HEK293 (cell line): ENCODE measurements at regions not wholly inside any gene's neighbourhood (a gene's known extent, or its start where the extent isn't known, plus 50 kb on each side); places are given as distances from the start of the nearest gene placed in this dataset.

Source experiments
- CTCF ChIA-PET: fragments of 350-600 bp; formaldehyde crosslinking; extraction: SDS; loops from one replicate; lab custom pipeline; 2021; ENCODE audit warnings: antibody characterized with exemption; lab: Yijun Ruan, JAX
- POLR2A ChIA-PET: fragments of 300-600 bp; formaldehyde crosslinking; extraction: SDS; loops from one replicate; lab custom pipeline; 2020; ENCODE audit warnings: antibody characterized with exemption, inconsistent platforms; lab: Yijun Ruan, JAX
- H3K27ac ChIP-seq: fragments of 200-500 bp; sonication (Bioruptor generic); 2 replicates; pipeline ENCODE4 v1.5.1; 2014; ENCODE audit warnings: low read depth, low read length, control low read depth, inconsistent platforms; ENCODE audit errors: extremely low read depth
- H3K36me3 ChIP-seq, 2 experiments: fragments of 200-500 bp in 1 of 2; sonication (Bioruptor generic) in 1 of 2; 1 replicate in 1 of 2; 2 replicates in 1 of 2; pipeline ENCODE4 v1.5.1; 2014 to 2017; ENCODE audit warnings: inconsistent platforms in 2 of 2, low read length in 2 of 2; ENCODE audit not compliant: control insufficient read depth in 2 of 2, insufficient read depth in 1 of 2
- H3K4me1 ChIP-seq: fragments of 200-500 bp; sonication (Bioruptor generic); 2 replicates; pipeline ENCODE4 v1.5.1; 2014; ENCODE audit warnings: mild to moderate bottlenecking, low read length, inconsistent platforms; ENCODE audit not compliant: control insufficient read depth, insufficient read depth
- H3K4me3 ChIP-seq: 2 replicates; pipeline ENCODE4 v1.5.1; 2011; ENCODE audit warnings: low read depth, mild to moderate bottlenecking, control low read depth, low read length, moderate library complexity
- H3K9me3 ChIP-seq: fragments of 200-500 bp; sonication (Bioruptor generic); 2 replicates; pipeline ENCODE4 v1.5.1; 2014; ENCODE audit warnings: low read depth, low read length, inconsistent platforms; ENCODE audit not compliant: control insufficient read depth, insufficient read depth
- BCL11A ChIP-seq: fragments of 450-650 bp; formaldehyde crosslinking; IDR thresholded peaks from 2 replicates; pipeline ENCODE4 v1.5.1; 2016; ENCODE audit warnings: low read depth, missing biosample characterization, missing genetic modification characterization
- EGR2 ChIP-seq: fragments of 450-650 bp; formaldehyde crosslinking; IDR thresholded peaks from 2 replicates; pipeline ENCODE4 v1.5.1; 2016; ENCODE audit warnings: low read depth, missing biosample characterization, missing genetic modification characterization
- INSM2 ChIP-seq: fragments of 450-650 bp; formaldehyde crosslinking; IDR thresholded peaks from 2 replicates; pipeline ENCODE4 v1.5.1; 2016; ENCODE audit warnings: missing biosample characterization, missing genetic modification characterization
- KLF16 ChIP-seq: fragments of 450-650 bp; formaldehyde crosslinking; IDR thresholded peaks from 2 replicates; pipeline ENCODE4 v1.5.1; 2017; ENCODE audit warnings: missing biosample characterization, missing genetic modification characterization
- KLF7 ChIP-seq: fragments of 450-650 bp; formaldehyde crosslinking; IDR thresholded peaks from 2 replicates; pipeline ENCODE4 v1.5.1; 2016; ENCODE audit warnings: missing biosample characterization, missing genetic modification characterization, borderline replicate concordance
- OSR2 ChIP-seq: fragments of 450-650 bp; formaldehyde crosslinking; IDR thresholded peaks from 2 replicates; pipeline ENCODE4 v1.5.1; 2016; ENCODE audit warnings: missing biosample characterization, missing genetic modification characterization
- SALL2 ChIP-seq: fragments of 450-650 bp; formaldehyde crosslinking; IDR thresholded peaks from 2 replicates; pipeline ENCODE4 v1.5.0; 2017; ENCODE audit warnings: missing biosample characterization, mild to moderate bottlenecking, missing genetic modification characterization, borderline replicate concordance
- SCRT2 ChIP-seq: fragments of 450-650 bp; formaldehyde crosslinking; IDR thresholded peaks from 2 replicates; pipeline ENCODE4 v1.5.1; 2016; ENCODE audit warnings: missing biosample characterization, missing genetic modification characterization
- SETDB1 ChIP-seq: IDR thresholded peaks from one replicate; pipeline ENCODE4 v1.6.1; 2017; ENCODE audit warnings: mild to moderate bottlenecking, low read length, moderate library complexity, mixed read lengths; ENCODE audit not compliant: insufficient read length
- YY1 ChIP-seq: fragments of 450-650 bp; formaldehyde crosslinking; IDR thresholded peaks from 2 replicates; pipeline ENCODE4 v1.5.1; 2018; ENCODE audit warnings: missing biosample characterization, missing genetic modification characterization
- ZBTB44 ChIP-seq: fragments of 450-650 bp; IDR thresholded peaks from 2 replicates; pipeline ENCODE4 v1.5.1; 2018; ENCODE audit warnings: missing biosample characterization, mild to moderate bottlenecking, missing genetic modification characterization
- ZIC2 ChIP-seq: fragments of 450-650 bp; formaldehyde crosslinking; IDR thresholded peaks from 2 replicates; pipeline ENCODE4 v1.5.1; 2016; ENCODE audit warnings: missing biosample characterization, missing genetic modification characterization
- ZNF121 ChIP-seq: fragments of 450-650 bp; formaldehyde crosslinking; IDR thresholded peaks from 2 replicates; pipeline ENCODE4 v1.5.1; 2016; ENCODE audit warnings: missing biosample characterization, missing genetic modification characterization
- ZNF174 ChIP-seq: fragments of 450-650 bp; formaldehyde crosslinking; IDR thresholded peaks from 2 replicates; pipeline ENCODE4 v1.5.0; 2017; ENCODE audit warnings: missing biosample characterization, mild to moderate bottlenecking, missing genetic modification characterization
- ZNF175 ChIP-seq: fragments of 450-650 bp; formaldehyde crosslinking; IDR thresholded peaks from 2 replicates; pipeline ENCODE4 v1.5.1; 2016; ENCODE audit warnings: missing biosample characterization, missing genetic modification characterization
- ZNF23 ChIP-seq: fragments of 450-650 bp; formaldehyde crosslinking; IDR thresholded peaks from 2 replicates; pipeline ENCODE4 v1.5.1; 2016; ENCODE audit warnings: missing biosample characterization, missing genetic modification characterization, borderline replicate concordance
- ZNF239 ChIP-seq: fragments of 450-650 bp; formaldehyde crosslinking; IDR thresholded peaks from 2 replicates; pipeline ENCODE4 v1.5.1; 2016; ENCODE audit warnings: missing biosample characterization, missing genetic modification characterization
- ZNF26 ChIP-seq: fragments of 450-650 bp; formaldehyde crosslinking; IDR thresholded peaks from 2 replicates; pipeline ENCODE4 v1.5.1; 2016; ENCODE audit warnings: missing biosample characterization, missing genetic modification characterization
- ZNF266 ChIP-seq: fragments of 450-650 bp; formaldehyde crosslinking; IDR thresholded peaks from 2 replicates; pipeline ENCODE4 v1.5.1; 2016; ENCODE audit warnings: missing biosample characterization, missing genetic modification characterization, low read depth
- ZNF292 ChIP-seq: fragments of 450-650 bp; formaldehyde crosslinking; IDR thresholded peaks from 2 replicates; pipeline ENCODE4 v1.5.1; 2016; ENCODE audit warnings: low read depth, missing biosample characterization, missing genetic modification characterization, borderline replicate concordance
- ZNF37A ChIP-seq: fragments of 450-650 bp; IDR thresholded peaks from 2 replicates; pipeline ENCODE4 v1.5.1; 2018; ENCODE audit warnings: missing biosample characterization, missing genetic modification characterization
- ZNF391 ChIP-seq: fragments of 450-650 bp; formaldehyde crosslinking; IDR thresholded peaks from 2 replicates; pipeline ENCODE4 v1.5.1; 2016; ENCODE audit warnings: low read depth, missing biosample characterization, missing genetic modification characterization, borderline replicate concordance
- ZNF426 ChIP-seq: fragments of 450-650 bp; formaldehyde crosslinking; IDR thresholded peaks from 2 replicates; pipeline ENCODE4 v1.5.1; 2017; ENCODE audit warnings: missing biosample characterization, missing genetic modification characterization, mild to moderate bottlenecking, inconsistent platforms, moderate library complexity
- ZNF513 ChIP-seq: fragments of 450-650 bp; IDR thresholded peaks from 2 replicates; pipeline ENCODE4 v1.5.1; 2018; ENCODE audit warnings: missing biosample characterization, missing genetic modification characterization
- ZNF544 ChIP-seq: fragments of 450-650 bp; formaldehyde crosslinking; IDR thresholded peaks from 2 replicates; pipeline ENCODE4 v1.5.0; 2017; ENCODE audit warnings: missing biosample characterization, missing genetic modification characterization
- ZNF596 ChIP-seq: fragments of 450-650 bp; IDR thresholded peaks from 2 replicates; pipeline ENCODE4 v1.5.0; 2018; ENCODE audit warnings: missing biosample characterization, mild to moderate bottlenecking, missing genetic modification characterization, moderate library complexity
- ZNF623 ChIP-seq: fragments of 450-650 bp; formaldehyde crosslinking; IDR thresholded peaks from 2 replicates; pipeline ENCODE4 v1.5.1; 2016; ENCODE audit warnings: missing biosample characterization, missing genetic modification characterization
- ZNF701 ChIP-seq: fragments of 450-650 bp; formaldehyde crosslinking; IDR thresholded peaks from 2 replicates; pipeline ENCODE4 v1.5.1; 2016; ENCODE audit warnings: missing biosample characterization, missing genetic modification characterization
- ZNF768 ChIP-seq: fragments of 450-650 bp; formaldehyde crosslinking; IDR thresholded peaks from 2 replicates; pipeline ENCODE4 v1.5.1; 2018; ENCODE audit warnings: missing biosample characterization, mild to moderate bottlenecking, missing genetic modification characterization
- ZNF785 ChIP-seq: fragments of 450-650 bp; formaldehyde crosslinking; IDR thresholded peaks from 2 replicates; pipeline ENCODE4 v1.5.1; 2016; ENCODE audit warnings: missing biosample characterization, missing genetic modification characterization

- Histone ChIP-seq H3K4me1 (no peaks in the 10 kb centered on the region), H3K36me3 (no peaks in the 10 kb centered on the region), H3K27ac (no peak overlapping the region), H3K4me3 (no peak overlapping the region), H3K9me3 (no peaks in the 10 kb centered on the region)
- TF ChIP-seq SALL2 (tag by site-specific recombination) (no peak), ZNF391 (no peak), ZNF513 (tag by site-specific recombination) (no peak), ZNF23 (tag by site-specific recombination) (no peak), ZNF623 (tag by site-specific recombination) (no peak), KLF7 (tag by site-specific recombination) (no peak), ZNF596 (tag by site-specific recombination) (no peak), INSM2 (tag by site-specific recombination) (no peak), ZNF768 (tag by site-specific recombination) (no peak), SETDB1 (no peak), OSR2 (tag by site-specific recombination) (no peak), ZBTB44 (tag by site-specific recombination) (no peak), ZIC2 (tag by site-specific recombination) (no peak), EGR2 (no peak), ZNF292 (tag by site-specific recombination) (no peak), ZNF26 (tag by site-specific recombination) (no peak), ZNF37A (tag by site-specific recombination) (no peak), ZNF121 (tag by site-specific recombination) (no peak), ZNF174 (no peak), ZNF266 (no peak)
- ChIA-PET POLR2A (no interaction called here), CTCF (interaction anchor here (1.2 kb wide), 1 partner anchor 933 kb away, joined by 3 read pairs; no protein-coding TSS in a partner anchor)
Observed at GRCh38 chr16:52089476-52089875, 457.5 kb downstream of the TOX3 start.

- ChIA-PET POLR2A (no interaction called here), CTCF (no interaction called here)
- no peaks in the 10 kb centered on the region for H3K36me3 ChIP-seq
- no peaks in the 10 kb centered on the region for H3K9me3 ChIP-seq
- no peak overlapping the region for H3K27ac ChIP-seq
- H3K4me3 ChIP-seq: no peak overlapping the region
- no peaks in the 10 kb centered on the region for H3K4me1 ChIP-seq
- no peak for TF ChIP-seq ZNF239 (tag by site-specific recombination)
- no peak for TF ChIP-seq INSM2 (tag by site-specific recombination)
- TF ChIP-seq KLF16 (tag by site-specific recombination): no peak
- no peak for TF ChIP-seq BCL11A (tag by site-specific recombination)
- no peak for TF ChIP-seq YY1 (tag by site-specific recombination)
- TF ChIP-seq ZNF544 (tag by site-specific recombination): no peak
- TF ChIP-seq ZNF785 (tag by site-specific recombination): no peak
- no peak for TF ChIP-seq SCRT2 (tag by site-specific recombination)
- no peak for TF ChIP-seq ZNF175 (tag by site-specific recombination)
- TF ChIP-seq ZNF426 (tag by site-specific recombination): no peak
- TF ChIP-seq ZNF701: no peak
Observed at GRCh38 chr16:52086901-52087300, 460.0 kb downstream of the TOX3 start.
